RWPE1 (cell line): ENCODE measurements at regions not wholly inside any gene's neighbourhood (a gene's known extent, or its start where the extent isn't known, plus 50 kb on each side); places are given as distances from the start of the nearest gene placed in this dataset.

Source experiments
- CTCF ChIA-PET: fragments of 350-600 bp; sonication (Branson Sonifier 250); formaldehyde crosslinking; extraction: SDS; loops from one replicate; lab custom pipeline; 2021; lab: Yijun Ruan, JAX
- POLR2A ChIA-PET: fragments of 400-600 bp; formaldehyde crosslinking; extraction: SDS; loops from one replicate; lab custom pipeline; 2020; ENCODE audit warnings: antibody characterized with exemption; ENCODE audit not compliant: low non-redundant PET; lab: Yijun Ruan, JAX
- DNase-seq: peaks from one replicate; pipeline ENCODE4 v3.0.0; 2012; ENCODE audit warnings: low spot score
- H3K27ac ChIP-seq: fragments of 450-650 bp; 2 replicates; pipeline ENCODE4 v1.5.1; 2017
- TF ChIP-seq, protein P1 (sequence below): fragments of 450-650 bp; conservative IDR thresholded peaks from 2 replicates; pipeline ENCODE4 v1.5.1; 2017; ENCODE audit warnings: low read depth, mild to moderate bottlenecking

DNA sequence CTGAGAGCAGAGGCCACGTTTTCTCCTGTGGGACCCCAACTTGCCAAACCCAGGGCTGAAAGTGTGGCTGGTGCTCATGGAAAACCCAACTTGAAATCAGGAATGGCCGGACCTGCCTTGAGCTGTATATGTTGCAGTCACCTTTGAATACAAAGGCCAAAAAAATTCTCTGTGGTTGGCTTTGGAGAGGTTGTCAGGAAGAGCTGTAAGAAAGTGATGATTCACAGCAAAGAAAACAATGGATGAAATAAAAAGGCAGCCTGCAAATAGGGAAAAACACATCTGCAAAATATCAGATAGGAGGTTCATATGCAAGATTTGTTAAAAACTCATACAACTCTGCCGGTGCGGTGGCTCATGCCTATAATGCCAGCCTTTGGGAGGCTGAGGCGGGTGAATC, 715.8 kb downstream of the UQCRFS1 start:
- no peak for DNase-seq
- H3K27ac ChIP-seq, result no peak overlapping the region
- CTCF ChIA-PET, result no interaction called here
- TF ChIP-seq, protein P1, sequence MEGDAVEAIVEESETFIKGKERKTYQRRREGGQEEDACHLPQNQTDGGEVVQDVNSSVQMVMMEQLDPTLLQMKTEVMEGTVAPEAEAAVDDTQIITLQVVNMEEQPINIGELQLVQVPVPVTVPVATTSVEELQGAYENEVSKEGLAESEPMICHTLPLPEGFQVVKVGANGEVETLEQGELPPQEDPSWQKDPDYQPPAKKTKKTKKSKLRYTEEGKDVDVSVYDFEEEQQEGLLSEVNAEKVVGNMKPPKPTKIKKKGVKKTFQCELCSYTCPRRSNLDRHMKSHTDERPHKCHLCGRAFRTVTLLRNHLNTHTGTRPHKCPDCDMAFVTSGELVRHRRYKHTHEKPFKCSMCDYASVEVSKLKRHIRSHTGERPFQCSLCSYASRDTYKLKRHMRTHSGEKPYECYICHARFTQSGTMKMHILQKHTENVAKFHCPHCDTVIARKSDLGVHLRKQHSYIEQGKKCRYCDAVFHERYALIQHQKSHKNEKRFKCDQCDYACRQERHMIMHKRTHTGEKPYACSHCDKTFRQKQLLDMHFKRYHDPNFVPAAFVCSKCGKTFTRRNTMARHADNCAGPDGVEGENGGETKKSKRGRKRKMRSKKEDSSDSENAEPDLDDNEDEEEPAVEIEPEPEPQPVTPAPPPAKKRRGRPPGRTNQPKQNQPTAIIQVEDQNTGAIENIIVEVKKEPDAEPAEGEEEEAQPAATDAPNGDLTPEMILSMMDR, result no peak
- POLR2A ChIA-PET, result no interaction called here

- DNase-seq, result no peak
- no peak overlapping the region for H3K27ac ChIP-seq
- ChIA-PET CTCF (no interaction called here), POLR2A (no interaction called here)
- TF ChIP-seq, protein P1, result no peak
These were observed 717.9 kb downstream of the UQCRFS1 start for GRCh38 chr19:28495046-28495445.

- POLR2A ChIA-PET, result no interaction called here
- DNase-seq, result no peak
- TF ChIP-seq, protein P1, result no peak
- CTCF ChIA-PET, result no interaction called here
- no peak overlapping the region for H3K27ac ChIP-seq
These were observed 718.5 kb downstream of the UQCRFS1 start for GRCh38 chr19:28494461-28494860.

DNA sequence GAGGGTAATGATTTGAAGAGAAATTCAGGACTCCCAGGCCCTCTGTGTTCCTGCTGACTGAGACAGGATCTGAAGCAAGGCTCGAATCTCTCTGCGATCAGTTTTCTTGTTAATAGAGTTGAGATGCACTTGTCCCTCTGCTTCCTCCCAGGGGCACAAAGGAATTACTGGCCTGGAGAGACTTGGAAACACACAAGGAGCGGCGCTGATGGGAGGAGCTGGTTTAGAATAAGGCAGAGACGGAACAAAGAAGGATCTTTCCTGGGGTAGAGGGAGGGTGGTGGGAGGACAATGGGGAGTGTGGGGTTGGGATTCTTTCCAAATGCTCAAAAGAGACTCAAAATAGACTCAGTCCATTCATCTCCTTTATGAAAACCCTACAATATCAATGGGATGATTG, 719.1 kb downstream of the UQCRFS1 start:
- TF ChIP-seq, protein P1, result no peak
- no peak for DNase-seq
- POLR2A ChIA-PET, result no interaction called here
- CTCF ChIA-PET, result no interaction called here
- H3K27ac ChIP-seq, result no peak overlapping the region

- TF ChIP-seq, protein P1, result no peak
- H3K27ac ChIP-seq, result no peak overlapping the region
- CTCF ChIA-PET, result no interaction called here
- no peak for DNase-seq
- POLR2A ChIA-PET, result no interaction called here
These were observed 720.3 kb downstream of the UQCRFS1 start for GRCh38 chr19:28492621-28493020.

DNA sequence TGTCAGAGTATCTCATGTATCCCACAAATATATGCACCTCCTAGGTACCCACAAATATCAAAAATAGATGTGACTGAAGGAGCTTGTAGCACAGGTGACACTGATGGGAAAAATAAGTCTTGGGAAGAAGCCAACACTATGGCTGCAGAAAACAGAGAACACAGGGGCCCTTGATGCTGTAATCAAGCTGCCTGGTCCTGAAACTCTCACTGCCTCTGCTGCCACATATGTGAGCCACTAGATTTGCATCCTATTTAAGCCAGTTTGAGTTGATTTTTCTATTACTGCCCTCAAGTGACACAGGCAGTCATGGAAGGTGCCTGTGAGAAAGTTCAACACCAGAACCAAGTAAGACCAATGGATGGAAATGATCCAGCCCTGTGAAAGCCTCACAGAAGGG, 720.8 kb downstream of the UQCRFS1 start:
- DNase-seq, result no peak
- H3K27ac ChIP-seq, result no peak overlapping the region
- TF ChIP-seq, protein P1, result no peak
- ChIA-PET CTCF (no interaction called here), POLR2A (no interaction called here)

GRCh38 chr19:28489776-28490175, 723.2 kb downstream of the UQCRFS1 start:
- CTCF ChIA-PET, result no interaction called here
- no peak overlapping the region for H3K27ac ChIP-seq
- TF ChIP-seq, protein P1, result no peak
- POLR2A ChIA-PET, result no interaction called here
- no peak for DNase-seq
